HG03575 (cell line): ENCODE measurements at regions not wholly inside any gene's neighbourhood (a gene's known extent, or its start where the extent isn't known, plus 50 kb on each side); places are given as distances from the start of the nearest gene placed in this dataset.

Experiments
- ATAC-seq: cut with Tn5 transposase; IDR thresholded peaks from one replicate; pipeline ENCODE4 v1.9.1; 2021; ENCODE audit not compliant: unreplicated experiment, insufficient number of reproducible peaks, low FRiP score; ENCODE audit errors: extremely low read depth

DNA sequence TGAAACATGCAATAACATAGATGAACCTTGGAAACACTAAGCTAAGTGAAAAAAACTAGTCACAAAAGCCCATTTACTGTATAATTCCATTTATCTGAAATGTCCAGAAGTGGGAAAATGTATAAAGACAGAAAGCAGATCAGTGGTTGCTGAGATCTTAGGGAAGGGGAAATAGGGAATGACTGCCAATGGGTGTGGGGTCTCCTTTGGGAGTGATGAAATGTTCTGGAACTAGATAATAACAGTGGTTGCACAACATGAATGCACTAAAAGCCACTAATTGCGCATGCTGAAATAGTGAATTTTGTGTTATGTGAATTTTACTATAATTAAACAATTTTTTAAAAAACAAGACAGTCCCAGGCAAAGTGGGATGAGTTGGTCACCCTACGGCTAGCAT lies 472.8 kb downstream of the CCDC171 start:
- ATAC-seq = no peak

DNA sequence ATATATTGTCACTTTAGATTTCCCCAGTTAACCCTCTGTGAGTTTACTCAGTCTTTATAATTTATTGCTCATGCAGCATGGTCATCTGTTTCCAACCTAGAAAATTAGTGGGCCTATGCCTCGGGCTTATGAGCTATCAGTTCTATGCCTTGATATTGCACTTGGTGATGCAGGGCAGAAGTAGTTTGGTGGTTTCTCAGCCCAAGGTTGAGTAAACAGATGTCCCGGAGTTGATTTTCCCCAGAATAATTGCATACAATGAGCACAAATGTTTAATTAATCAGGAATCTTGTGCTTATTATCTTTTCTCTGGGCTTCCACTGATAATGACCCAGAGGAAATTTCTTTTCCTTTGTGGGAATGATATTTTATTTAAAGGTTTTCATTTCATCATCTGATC lies 474.0 kb downstream of the CCDC171 start:
- ATAC-seq = no peak

DNA sequence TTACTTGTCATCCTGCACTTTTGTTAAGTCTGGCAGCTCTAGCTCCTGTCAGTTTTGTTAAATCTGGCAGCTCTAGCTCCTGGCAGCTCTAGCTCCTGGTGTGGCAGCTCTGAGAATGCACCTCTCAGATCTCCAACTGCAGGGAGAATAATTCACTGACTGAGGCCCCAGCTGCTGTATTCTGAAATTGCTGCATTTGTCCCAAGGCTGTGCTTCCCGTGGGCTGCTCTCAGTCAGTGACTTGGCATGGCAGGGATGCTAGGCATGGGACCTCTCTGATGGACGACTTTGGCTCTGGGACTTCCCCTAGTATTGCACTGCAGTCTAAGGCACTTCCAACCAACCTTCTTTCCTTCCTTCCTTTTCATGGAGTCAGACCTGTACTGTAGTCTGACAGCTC lies 475.7 kb downstream of the CCDC171 start:
- ATAC-seq = no peak

DNA sequence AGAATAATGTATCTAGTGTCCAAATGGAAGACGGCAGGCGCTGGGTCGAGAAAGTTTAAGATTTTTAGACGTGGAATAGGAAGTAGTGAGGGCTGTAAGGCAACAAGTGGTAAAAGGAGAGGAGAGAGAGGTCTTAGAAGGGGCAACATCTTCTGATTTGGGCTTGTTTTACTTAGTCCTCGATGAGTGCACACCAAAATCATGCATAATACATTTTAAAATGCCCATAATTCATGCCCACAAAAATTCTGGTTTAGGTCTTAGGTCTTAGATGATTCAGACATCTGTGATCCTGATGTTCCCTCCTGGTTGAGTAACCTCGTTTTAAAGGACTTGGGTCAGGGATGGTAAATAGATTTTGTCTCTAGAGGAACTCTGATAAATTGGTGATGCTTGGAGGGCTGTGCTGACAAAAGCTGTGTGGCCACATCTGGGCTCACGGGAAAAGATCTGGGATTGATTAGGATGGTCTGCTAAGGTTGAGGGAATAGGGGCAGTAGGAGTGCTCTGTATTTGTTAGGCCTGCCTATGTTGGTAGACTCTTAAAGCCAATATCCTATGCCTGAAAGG lies 476.3 kb downstream of the CCDC171 start:
- no peak for ATAC-seq

DNA sequence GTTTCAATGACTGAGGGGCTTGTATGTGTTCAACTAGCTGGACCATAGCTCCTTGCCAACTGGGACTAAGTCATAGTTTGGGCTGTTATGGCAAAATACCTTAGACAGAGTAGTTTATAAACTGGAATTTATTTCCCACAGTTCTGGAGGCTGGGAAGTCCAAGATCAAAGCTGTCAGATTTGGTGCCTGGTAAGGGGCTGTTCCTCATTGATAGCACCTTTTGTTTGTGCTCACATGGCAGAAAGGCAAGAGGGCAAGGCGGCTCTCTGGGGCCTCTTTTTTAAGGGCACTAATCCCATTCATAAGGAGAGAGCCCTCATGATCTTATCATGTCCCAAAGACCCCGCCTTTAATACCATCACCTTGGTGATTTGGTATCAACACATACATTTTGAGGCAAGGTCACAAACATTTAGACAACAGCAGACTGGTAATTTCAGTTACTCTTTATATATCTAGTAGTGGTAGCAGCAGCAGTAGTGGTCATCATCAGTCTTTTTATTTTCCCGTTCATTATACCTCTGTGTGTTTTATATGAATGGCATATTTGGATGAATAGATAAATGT lies 477.0 kb downstream of the CCDC171 start:
- no peak for ATAC-seq

DNA sequence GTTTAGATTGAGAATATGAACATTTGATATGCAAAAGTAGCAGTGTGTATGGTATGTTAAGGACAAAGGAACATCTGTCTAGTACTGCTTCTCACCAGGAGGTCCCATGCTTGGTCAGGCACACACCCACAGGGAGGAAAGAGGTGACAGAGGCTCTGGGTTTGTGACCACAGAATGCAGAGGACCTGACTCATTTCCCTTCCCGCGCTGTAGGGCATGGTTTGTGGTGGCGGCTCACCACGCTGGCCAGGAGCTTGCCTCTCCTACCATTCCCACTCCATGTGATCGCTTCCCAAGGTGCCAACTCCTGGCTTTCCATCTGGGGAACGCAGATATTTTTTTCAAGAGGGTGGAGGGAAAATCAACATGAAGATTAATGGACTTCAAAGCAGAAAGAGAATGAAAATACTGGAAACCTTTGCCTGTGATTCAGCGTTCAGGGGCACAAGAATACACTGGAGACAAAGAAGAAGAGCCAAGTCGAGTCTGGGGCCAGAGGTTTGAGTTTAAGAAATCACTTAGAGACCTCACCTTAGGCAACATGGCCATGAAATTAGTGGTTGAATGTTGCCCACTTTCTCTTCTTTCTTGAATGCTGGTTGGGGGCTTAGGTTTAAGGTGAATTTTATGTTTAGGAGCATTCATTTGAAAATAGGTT lies 477.8 kb downstream of the CCDC171 start:
- ATAC-seq = peak; percentile 96

DNA sequence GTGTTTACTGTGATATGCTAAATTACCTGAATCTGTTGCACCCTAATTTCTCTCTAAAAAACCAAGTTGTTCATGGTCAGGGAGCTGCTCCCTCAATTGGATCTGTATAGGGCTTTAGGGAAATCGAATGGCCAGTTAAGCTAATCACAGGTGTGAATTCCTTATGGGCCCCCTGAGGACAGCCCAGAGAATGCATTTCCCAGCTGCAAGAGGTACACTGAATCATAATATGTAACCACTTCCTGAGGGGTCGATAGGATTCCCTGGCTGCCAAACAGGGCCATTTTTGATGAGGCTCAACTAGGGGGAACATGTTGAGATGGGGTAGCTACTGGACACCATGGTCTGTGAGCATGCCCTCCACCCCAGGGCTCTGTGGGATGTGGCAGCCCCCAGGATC lies 478.6 kb downstream of the CCDC171 start:
- no peak for ATAC-seq

DNA sequence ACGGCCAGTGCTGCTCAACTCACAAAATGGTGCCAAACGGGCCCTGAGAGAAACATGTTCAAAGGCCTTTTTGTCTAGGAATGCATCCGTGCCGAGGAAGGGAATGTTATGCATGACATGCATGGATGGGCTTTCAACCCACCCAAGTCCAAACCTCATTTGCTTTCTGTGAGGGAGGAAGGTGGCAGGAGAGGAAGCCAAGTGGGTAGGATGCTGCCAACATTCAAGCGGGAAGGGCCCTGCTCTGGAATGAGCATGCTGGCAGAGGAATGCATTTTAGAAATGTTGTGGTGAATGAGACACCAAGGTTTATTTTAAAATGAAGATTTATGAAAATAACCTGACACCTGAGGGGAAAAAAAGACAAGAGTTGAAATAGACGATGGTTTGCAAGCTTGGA lies 479.1 kb downstream of the CCDC171 start:
- no peak for ATAC-seq

DNA sequence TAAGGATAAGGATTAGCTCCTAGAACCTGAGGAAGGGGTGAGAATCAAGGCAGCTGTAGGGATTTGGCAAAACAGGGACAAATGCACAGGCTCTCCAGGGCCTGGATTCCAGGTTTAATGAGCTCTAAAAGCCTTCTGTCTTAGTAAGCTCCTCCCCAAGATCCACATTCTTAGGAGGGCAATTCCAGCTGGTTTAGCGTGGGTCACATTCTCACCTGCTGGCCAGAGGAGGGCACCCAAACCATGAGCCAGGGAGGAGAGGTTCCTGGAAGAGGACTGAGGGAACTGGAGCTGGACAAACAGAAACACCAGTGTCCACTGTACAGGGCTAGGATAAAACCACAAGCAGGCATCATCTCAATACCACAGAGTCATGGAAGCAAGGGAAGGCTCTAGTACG lies 480.0 kb downstream of the CCDC171 start:
- ATAC-seq = no peak

DNA sequence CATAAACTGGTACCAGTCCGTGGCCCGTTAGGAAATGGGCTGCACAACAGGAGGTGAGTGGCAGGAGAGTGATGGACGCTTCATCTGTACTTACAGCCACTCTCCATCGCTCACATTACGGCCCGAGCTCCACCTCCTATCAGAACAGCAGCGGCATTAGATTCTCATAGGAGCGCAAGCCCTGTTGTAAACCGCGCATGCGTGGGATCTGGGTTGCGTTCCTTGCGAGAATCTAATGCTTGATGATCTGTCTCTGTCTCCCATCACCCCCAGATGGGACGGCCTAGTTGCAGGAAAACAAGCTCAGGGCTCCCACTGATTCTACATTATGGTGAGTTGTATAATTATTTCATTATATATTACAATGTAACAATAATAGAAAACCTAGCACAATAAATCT lies 480.4 kb downstream of the CCDC171 start:
- no peak for ATAC-seq

DNA sequence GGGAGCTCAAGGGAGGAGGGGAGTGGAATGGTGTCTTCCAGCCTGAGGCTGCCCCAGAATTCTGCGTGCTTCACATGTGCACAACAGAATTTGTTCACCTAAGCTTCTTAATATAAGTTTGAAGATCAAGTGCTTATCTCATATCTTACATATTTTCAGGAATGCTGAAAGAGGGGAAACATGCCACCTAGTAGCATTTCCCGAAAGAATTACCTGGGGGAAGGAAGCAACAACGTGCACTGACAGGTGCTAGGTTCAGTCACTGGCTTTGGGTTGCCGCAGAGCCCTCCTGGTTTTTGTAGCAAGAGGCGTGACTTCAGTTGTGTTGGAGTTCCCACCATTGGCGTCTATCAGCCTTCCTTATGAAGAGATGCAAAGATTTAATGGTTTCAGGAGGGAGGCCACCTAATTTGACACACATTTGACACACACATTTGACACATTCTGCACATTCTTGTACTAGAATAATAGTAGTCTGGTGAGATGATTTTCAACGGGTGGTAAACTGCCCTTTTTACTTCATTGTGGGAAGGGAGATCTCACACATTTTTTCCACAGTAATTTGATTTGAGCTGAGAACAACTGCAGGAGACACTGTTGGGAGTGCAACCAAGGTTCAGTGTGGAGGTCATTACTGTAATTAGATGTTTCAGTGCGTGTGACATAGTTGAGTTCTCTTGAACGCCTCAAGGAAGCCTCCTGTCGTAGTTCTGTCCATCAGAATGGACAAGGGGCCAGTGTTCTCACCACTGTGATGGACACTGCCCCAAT lies 481.3 kb downstream of the CCDC171 start:
- no peak for ATAC-seq

DNA sequence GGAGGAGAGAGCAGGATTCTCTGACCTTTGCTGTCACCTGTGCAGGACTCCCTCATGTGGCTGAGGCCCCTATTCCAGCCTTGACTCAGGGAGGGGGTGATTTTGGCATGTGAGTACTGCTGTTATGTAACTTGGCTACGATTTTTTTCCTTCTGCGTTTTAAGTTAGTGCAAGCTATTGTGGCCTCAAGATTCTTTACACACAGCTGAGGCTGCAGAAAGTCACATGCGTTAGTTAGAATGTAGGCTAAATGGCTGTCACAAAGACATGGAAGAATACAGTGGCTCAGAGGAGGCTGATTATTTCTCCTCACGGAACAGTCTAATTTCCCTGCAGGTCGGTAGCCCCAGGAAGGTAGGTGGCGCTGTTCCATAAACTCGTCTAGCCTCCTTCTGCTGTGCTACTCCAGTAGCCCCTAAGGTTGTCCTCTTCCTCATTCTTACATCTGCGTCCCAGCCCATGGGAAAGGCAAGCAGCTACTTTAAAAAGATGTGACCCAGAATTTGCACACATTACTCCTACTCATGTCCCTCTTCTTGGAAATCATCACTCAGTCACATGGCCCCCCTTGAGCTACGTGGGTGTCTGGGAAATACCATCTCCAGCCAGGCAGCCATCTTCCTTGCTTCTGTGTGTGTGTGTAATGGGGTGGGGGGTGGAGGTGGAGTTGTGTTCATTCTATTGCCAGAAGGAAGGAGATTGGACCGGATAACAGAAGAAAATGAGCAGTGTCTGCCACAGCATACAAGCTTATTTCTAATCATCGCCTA lies 486.6 kb downstream of the CCDC171 start:
- ATAC-seq = no peak

DNA sequence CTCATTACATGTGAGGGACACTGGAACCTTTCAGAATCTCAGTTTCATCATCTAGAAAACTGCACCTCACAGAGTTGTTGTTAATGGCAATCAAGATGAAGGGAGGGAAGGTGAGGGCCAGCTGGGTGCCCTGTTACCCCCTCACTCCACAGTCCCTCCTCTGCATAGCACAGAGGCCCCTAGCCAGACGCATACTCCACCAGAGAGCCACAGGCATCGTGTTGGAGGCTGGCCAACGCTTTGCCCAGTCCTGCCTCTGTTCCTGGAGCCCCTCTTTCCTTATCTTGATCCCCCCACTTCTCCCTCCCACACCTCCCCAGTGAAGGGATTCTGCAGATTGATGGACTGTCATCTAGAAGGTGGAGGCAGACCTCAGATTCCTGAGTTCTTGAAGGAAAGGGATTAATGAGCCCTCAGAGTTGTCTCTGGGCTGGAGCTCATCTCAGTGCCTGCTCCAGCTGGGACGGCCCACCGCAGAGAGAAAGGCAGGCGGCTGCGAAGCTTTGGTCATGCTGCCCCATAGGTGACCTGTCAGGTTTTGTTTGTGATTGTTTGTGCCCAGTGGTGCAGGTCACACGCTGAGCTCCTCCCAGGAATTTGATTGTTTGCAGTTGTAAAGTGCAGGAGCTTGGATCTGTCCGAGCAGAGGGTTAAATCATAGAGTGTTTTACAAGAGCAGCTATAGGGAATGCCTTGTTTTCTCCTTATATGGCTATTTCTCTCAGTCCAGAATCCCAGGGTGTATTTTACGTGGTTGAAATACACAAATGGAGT lies 487.3 kb downstream of the CCDC171 start:
- ATAC-seq = no peak

DNA sequence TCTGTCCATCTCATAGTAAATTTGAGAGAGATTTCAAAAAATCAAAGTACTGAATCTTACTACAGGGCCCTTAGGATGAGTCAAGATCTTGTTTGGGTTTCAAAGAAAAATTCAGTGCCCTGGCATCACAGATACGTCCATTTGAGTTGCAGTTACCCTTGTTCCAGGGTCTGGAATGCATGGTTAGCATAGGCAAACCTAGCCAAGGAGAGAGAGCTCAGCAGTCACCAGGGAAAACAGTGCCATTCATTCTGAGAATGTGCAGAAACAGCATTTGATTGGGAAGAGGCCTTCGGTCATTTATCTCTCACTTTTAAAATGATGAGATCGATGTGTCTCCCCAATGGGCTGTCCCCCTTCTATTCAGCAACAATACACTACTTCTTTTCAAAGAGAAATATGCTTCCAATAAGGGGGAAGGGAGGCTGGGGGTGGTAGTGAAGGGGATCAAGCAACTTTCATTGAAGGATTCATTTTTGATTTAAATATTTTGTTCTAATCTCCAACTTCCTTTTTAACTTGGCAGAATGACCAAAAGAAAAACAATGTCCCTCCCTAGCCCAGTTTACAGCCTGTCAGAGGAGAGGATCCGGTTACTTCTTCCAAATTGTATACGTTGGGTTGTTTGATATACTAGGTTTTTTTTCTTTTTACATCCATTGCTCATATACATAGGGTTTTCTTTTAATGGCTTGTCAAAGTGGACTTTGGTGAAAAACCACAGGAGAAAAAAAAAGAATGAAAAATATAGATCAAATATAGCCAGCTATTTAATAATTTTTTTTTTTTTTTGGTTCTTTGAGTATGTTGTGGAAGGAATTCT lies 491.1 kb downstream of the CCDC171 start:
- no peak for ATAC-seq

DNA sequence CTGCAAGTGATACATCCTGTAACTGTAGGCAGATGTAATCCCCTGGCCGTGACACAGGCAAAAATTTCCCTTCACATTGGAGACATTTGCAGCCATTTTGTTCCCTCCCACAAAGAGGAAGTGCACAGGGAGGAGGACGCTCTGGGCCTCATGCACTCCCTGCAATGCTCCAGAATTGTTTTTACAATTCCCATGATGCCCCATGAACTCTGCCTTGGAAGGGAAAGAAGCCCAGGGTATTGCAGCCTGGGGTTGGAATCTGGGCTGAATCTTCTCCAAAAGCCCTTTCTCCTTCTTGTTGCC lies 491.7 kb downstream of the CCDC171 start:
- ATAC-seq = no peak

DNA sequence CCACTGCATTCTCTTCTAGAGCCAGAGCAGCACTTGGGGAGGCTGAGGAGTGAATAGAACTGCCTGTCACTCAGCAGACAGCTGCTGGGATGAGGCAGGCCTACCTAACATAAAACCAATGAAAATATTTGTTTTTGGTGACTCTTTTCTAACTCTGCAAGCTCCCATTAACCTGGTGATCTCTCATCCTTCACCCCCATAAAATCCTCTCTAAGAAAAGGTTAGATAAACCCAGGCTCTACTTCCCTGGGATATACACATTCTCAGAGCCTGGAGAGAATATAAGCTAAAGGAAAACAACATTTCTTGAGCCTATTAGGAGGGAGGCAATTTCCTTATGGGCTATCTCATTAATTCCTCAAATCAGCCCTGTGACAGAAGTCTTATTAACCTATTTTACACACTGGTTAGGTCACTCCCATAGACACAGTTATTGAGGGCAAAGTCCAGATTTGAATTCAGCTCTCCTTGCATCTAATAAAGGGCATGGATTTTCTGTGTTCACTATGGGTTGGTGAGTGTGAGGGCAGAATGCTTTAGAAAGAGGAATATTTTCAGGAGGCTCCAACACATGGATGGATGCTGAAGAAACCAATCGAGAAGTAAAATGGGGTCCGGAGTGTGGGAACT lies 492.9 kb downstream of the CCDC171 start:
- no peak for ATAC-seq

DNA sequence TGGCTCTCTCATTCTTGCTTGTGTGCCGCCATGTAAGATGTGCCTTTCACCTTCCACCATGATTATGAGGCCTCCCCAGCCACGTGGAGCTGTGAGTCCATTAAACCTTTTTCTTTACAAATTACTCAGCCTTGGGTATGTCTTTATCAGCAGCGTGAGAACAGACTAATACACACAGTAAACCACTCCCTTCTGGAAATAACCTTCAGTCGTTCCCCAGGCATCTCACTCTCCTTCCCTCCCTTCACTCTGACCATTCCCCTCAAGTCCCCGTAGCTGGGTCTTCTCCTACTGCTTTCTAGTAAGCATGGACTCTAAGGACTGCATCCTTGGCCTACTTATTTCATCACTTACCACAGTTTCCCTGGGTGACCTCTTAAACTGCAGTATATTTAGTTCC lies 493.9 kb downstream of the CCDC171 start:
- ATAC-seq = no peak

DNA sequence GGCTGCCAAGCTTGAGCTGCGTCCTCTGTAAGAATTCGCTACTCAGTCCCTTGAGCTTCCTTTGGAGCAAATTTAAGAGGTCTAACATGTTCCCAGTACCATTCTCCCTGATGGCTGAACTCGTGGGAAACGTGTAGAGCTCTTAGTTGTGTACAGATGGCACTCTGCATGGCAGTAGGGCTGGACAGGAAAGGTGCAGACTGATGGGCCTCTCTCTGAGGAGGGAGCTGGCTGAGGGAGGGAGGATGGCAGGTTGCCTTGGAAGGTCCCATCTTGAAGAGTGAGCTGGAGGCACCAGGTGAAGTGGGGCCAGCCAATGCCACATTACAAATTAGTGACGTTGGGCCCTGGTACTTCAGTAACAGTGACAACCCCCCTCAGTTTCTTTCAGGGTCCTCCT lies 495.3 kb downstream of the CCDC171 start:
- no peak for ATAC-seq
